AML-193 (cell line): ENCODE measurements at regions not wholly inside any gene's neighbourhood (a gene's known extent, or its start where the extent isn't known, plus 50 kb on each side); places are given as distances from the start of the nearest gene placed in this dataset.

Experiments used
- DNase-seq, 2 experiments: peaks; one replicate each; lab custom pipeline; 2025; lab: John Stamatoyannopoulos, UW

- DNase-seq: no peak
These were observed 283.4 kb downstream of the CRPPA start for GRCh38 chr7:16137944-16138343.

GRCh38 chr7:16136896-16137295 is 284.4 kb downstream of the CRPPA start:
- DNase-seq: no peak

- DNase-seq: no peak
These were observed 285.7 kb downstream of the CRPPA start for GRCh38 chr7:16135658-16136057.

GRCh38 chr7:16130111-16131110 is 290.9 kb downstream of the CRPPA start:
- DNase-seq: no peak

GRCh38 chr7:16129431-16130110 is 291.8 kb downstream of the CRPPA start:
- no peak for DNase-seq

- DNase-seq: no peak
These were observed 298.1 kb downstream of the CRPPA start for GRCh38 chr7:16123117-16123770.

- DNase-seq: no peak
These were observed 299.4 kb downstream of the CRPPA start for GRCh38 chr7:16121876-16122390.

GRCh38 chr7:16115374-16115773 is 306.0 kb downstream of the CRPPA start:
- DNase-seq: no peak

GRCh38 chr7:16114633-16115032 is 306.7 kb downstream of the CRPPA start:
- peak; percentile 20 to 33 for DNase-seq

GRCh38 chr7:16114071-16114470 is 307.3 kb downstream of the CRPPA start:
- no peak for DNase-seq

GRCh38 chr7:16113058-16113457 is 308.3 kb downstream of the CRPPA start:
- no peak for DNase-seq

GRCh38 chr7:16106869-16107268 is 314.5 kb downstream of the CRPPA start:
- DNase-seq: no peak

GRCh38 chr7:16106300-16106699 is 315.0 kb downstream of the CRPPA start:
- DNase-seq: no peak

- DNase-seq: no peak
These were observed 322.0 kb downstream of the CRPPA start for GRCh38 chr7:16099302-16099849.

GRCh38 chr7:16098585-16099179 is 322.7 kb downstream of the CRPPA start:
- peak in 1 of 2 experiments; percentile 5 for DNase-seq

GRCh38 chr7:16098058-16098457 is 323.3 kb downstream of the CRPPA start:
- no peak for DNase-seq

GRCh38 chr7:16095171-16095950 is 326.0 kb downstream of the CRPPA start:
- DNase-seq: no peak

- no peak for DNase-seq
These were observed 326.7 kb downstream of the CRPPA start for GRCh38 chr7:16094651-16095050.

GRCh38 chr7:16092711-16093110 is 328.6 kb downstream of the CRPPA start:
- no peak for DNase-seq

GRCh38 chr7:16091701-16092310 is 329.5 kb downstream of the CRPPA start:
- DNase-seq: no peak
